ENCODE measurements at regions not wholly inside any gene's neighbourhood (a gene's known extent, or its start where the extent isn't known, plus 50 kb on each side); places are given as distances from the start of the nearest gene placed in this dataset.

DNA sequence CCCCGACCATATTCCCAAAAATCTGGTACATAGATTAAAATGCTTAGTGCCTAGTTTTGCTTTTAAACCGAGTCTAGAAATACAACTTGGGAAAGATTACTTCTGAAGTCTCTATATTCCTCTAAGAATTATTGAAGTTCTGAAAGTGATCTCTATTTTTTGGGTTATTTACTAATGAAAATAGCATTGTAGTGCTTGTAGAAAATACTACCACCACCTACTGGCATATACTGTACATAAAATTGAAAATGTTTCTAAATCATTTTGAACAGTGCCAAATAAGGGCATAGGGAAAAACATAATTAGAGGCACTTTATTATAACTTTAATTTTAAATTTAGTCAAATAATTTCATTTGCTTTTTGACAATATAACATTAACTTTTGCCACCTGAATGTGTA lies 1399.6 kb upstream of the ZEB2 start:
- Histone ChIP-seq H3K27me3 (ENCODE audit: insufficient read depth, low read length) (no peaks in the 10 kb centered on the region), H3K9me2 (ENCODE audit: insufficient read depth) (no peaks in the 10 kb centered on the region), H2AFZ (ENCODE audit: low read depth, low read length, poor library complexity, severe bottlenecking) (no peak overlapping the region), H3K36me3 (ENCODE audit: control insufficient read depth in 1 of 2, insufficient read depth in 2 of 2, low read length in 2 of 2) (no peaks in the 10 kb centered on the region), H3K9ac (ENCODE audit: low read length) (no peak overlapping the region), H3K4me2 (ENCODE audit: low read length) (no peak overlapping the region), H3K4me1 (ENCODE audit: control insufficient read depth in 1 of 2, insufficient read depth in 2 of 2, low read length in 2 of 2) (no peaks in the 10 kb centered on the region), H3K4me3 (replicated peaks in 1 of 2; ENCODE audit: low read depth in 1 of 2, low read length in 2 of 2) (no peak overlapping the region), H4K20me1 (ENCODE audit: insufficient read depth) (no peaks in the 10 kb centered on the region), H3K27ac (ENCODE audit: low read depth, low read length) (no peak overlapping the region), H3K9me3 (ENCODE audit: control insufficient read depth in 1 of 2, insufficient read depth in 1 of 2, low read depth in 1 of 2, low read length in 2 of 2) (no peaks in the 10 kb centered on the region), H3K79me2 (ENCODE audit: insufficient read depth, low read length) (no peaks in the 10 kb centered on the region)
- DNase-seq (ENCODE audit: low read depth, low spot score) (no peak), ATAC-seq (no peak)
- peak; percentile 42 for TF ChIP-seq RAD21 (IDR thresholded peaks at IDR 0.05; ENCODE audit: low read depth)
- TF ChIP-seq POLR2AphosphoS5 (IDR thresholded peaks at IDR 0.05; ENCODE audit: low read depth, low read length) = no peak
- no peak for TF ChIP-seq ZFX (IDR thresholded peaks at IDR 0.05)
- peak; percentile 94 for TF ChIP-seq SRF (IDR thresholded peaks at IDR 0.05; ENCODE audit: low read depth)
- TF ChIP-seq CBX3 (IDR thresholded peaks at IDR 0.05; ENCODE audit: low read depth) = no peak
- no peak for TF ChIP-seq ZBTB33 (IDR thresholded peaks at IDR 0.05; ENCODE audit: extremely low read depth, insufficient replicate concordance, low read length)
- peak in 2 of 3 experiments; percentile 6 to 30; a peak in 1 of 6 replicates for TF ChIP-seq CTCF (IDR thresholded peaks at IDR 0.05 in 2 of 3, conservative IDR thresholded peaks at IDR 0.05 in 1 of 3; ENCODE audit: borderline replicate concordance in 1 of 3, insufficient read depth in 1 of 3, low read depth in 2 of 3, low read length in 2 of 3)
- no TSS peak for BruUV-seq (replicated peaks)
- intact Hi-C loops (cut with micrococcal nuclease) = no loop called here
- ChIA-PET POLR2A (no interaction called here), RAD21 (ENCODE audit: low non-redundant PET in 1 of 2, low total read pairs in 2 of 2, uncharacterized antibody in 2 of 2, unreplicated experiment in 2 of 2) (no interaction called here), CTCF (no interaction called here)
